Mucosa of stomach (tissue), 1 donor: ENCODE measurements at regions not wholly inside any gene's neighbourhood (a gene's known extent, or its start where the extent isn't known, plus 50 kb on each side); places are given as distances from the start of the nearest gene placed in this dataset.
"Not testable (repeated sequence)": the region's sequence is repeated elsewhere in the genome, so short reads cannot be mapped to it uniquely, and the experiment has no call there.

Source experiments
- H3K27me3 ChIP-seq: one replicate; pipeline ENCODE4 v1.7.0; 2013; ENCODE audit warnings: mild to moderate bottlenecking, low read length; ENCODE audit not compliant: control insufficient read depth, insufficient read depth
- H3K36me3 ChIP-seq: one replicate; pipeline ENCODE4 v1.7.0; 2013; ENCODE audit warnings: low read length; ENCODE audit not compliant: control insufficient read depth, insufficient read depth
- H3K4me1 ChIP-seq: one replicate; pipeline ENCODE4 v1.7.0; 2013; ENCODE audit warnings: mild to moderate bottlenecking, low read length; ENCODE audit not compliant: control insufficient read depth, insufficient read depth
- H3K4me3 ChIP-seq: one replicate; pipeline ENCODE4 v1.7.0; 2013; ENCODE audit warnings: low read length
- H3K9ac ChIP-seq: one replicate; pipeline ENCODE4 v1.7.0; 2013; ENCODE audit warnings: mild to moderate bottlenecking, low read length, moderate library complexity
- H3K9me3 ChIP-seq: one replicate; pipeline ENCODE4 v1.7.0; 2013; ENCODE audit warnings: mild to moderate bottlenecking, low read length, moderate library complexity; ENCODE audit not compliant: control insufficient read depth
- donor health status: Pancreatic carcinoma.

DNA sequence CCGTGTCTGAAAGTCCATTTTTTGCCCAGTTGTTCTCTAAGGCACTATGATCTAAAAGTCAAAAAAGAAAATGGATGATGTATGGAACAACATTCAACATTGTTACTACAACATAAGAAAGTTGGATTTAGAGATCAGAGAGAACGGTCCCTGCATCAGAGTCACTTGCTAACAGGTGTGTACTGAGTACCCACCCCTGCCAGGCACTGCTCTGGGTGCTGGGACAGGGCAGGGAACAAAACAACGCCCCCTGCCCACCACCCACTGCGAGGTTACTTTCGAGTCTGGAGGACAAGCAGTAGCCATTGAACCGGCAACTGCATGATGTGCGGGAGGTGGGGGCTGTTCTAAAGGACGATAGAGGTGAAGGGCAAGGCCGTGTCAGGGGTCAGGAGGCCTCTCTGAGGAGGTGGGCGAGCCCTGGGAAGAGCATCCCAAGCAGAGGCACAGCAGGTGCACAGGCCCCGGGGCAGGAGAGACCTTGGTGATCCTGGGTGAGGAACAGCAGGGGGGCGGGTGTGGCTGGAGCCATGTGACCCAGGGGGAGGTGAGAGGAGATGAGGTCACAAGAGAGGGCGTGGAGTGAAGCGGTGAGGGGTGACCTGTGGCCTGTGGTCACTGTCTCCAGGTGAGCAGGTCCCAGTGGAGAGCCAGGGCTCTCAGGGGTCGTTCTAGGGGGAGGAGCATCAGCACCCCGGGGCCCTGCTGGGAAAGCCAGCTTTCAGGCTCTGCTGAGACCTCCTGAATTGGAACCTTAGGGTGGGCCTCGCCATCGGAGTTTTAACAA, 197.5 kb upstream of the SULF2 start:
- Histone ChIP-seq H3K4me1 (no peaks in the 10 kb centered on the region), H3K4me3 (no peak overlapping the region), H3K36me3 (no peaks in the 10 kb centered on the region), H3K27me3 (no peaks in the 10 kb centered on the region), H3K9me3 (no peaks in the 10 kb centered on the region), H3K9ac (no peak overlapping the region)

DNA sequence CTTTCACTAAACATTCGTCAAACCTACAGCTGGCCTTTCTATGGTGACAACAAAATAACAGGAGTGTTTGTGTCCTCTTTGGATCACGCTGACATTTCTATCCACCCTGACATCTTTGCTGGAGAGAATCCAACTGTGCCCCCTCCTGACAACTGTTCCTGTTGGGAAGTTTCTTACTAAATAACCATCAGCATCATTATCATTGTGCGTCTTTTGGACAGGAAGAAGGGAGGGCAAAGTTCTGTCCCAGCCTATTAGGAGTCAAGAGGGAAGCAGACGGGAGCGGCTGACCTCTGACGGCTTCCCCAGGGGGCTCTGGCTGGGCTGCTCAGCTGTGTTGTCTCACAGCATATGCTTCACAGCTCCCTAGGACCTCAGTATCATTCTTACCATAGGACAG, 195.9 kb upstream of the SULF2 start:
- H3K9me3 ChIP-seq: no peaks in the 10 kb centered on the region
- H3K4me1 ChIP-seq: no peaks in the 10 kb centered on the region
- no peak overlapping the region for H3K9ac ChIP-seq
- no peak overlapping the region for H3K4me3 ChIP-seq
- H3K27me3 ChIP-seq: no peaks in the 10 kb centered on the region
- no peaks in the 10 kb centered on the region for H3K36me3 ChIP-seq

DNA sequence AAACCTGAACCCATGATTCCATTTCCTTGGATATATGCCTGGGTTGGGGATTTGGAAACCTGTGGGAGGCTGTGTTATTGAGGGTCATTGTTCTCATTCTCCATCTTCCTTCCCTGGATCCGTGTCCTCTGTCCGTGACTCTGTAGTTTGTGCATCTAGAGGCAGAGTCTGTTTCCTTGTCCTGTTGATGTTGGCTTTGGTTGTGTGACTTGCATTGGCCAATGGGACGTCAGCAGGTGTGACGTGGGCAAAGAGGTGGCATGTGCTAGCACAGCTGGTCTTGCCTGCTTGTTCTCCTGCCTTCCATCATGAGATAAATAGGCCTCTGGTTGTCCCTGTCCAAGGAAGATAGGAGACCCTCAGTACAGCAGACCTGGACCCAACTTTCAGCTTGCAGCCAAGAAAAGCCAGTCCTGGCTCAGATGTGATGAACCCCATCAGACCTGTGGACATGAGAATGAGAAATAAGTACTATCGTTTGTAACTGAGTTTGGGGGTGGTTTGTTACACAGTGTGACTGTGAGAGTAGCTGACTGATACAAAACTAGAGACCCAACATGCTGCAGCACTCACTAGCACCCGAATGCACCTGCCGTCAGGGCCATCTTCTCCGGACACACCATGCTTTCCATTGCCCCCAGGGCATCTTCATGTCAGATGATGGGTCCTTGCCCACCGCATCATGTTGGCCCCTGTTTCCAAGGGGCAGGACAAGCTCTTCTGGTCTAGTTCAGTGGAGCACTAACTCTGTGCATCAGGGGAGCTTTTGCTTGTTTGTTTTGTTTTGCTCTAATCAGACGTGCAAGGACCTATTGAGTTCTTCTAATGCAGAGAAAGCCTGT, 195.3 kb upstream of the SULF2 start:
- no peaks in the 10 kb centered on the region for H3K36me3 ChIP-seq
- no peak overlapping the region for H3K4me3 ChIP-seq
- H3K27me3 ChIP-seq: no peaks in the 10 kb centered on the region
- H3K9ac ChIP-seq: no peak overlapping the region
- no peaks in the 10 kb centered on the region for H3K4me1 ChIP-seq
- H3K9me3 ChIP-seq: no peaks in the 10 kb centered on the region

DNA sequence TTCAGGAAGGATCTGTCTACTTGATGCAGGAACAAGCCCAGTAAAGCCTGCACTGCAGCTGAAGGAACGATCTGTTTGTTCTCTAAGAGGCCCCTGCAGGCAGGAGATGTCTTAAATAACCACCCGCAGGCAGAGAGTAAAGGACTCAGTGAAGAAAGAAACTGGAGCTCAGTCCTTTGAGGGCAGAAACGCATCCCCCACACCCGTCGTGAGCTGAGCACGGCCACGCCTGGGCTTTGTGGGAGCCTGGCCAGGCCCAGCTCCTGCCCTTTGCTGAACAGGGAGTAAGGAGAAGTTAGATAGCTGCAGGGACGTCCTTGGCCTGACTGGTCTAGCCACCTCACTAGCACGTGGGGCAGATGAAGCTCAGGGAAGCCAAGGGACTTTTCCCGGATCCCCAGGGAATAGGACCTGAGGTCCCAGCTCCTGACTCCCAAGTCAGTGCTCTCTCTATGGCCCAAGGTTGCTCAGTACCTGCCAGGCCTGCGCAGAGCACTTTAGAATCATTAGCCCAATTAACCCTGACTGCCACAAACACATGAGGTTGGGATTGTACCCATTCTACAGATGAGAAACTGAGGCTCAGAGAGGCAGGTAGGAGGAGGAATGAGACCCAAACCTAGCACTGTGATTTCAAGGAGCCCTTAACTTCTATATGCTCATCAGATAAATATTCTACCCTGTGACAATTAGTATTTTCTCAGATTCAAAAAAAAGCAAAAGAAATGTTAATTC, 194.2 kb upstream of the SULF2 start:
- H3K4me1 ChIP-seq, H3K4me3 ChIP-seq, H3K36me3 ChIP-seq, H3K9me3 ChIP-seq, H3K9ac ChIP-seq, H3K27me3 ChIP-seq: not testable (repeated sequence)

DNA sequence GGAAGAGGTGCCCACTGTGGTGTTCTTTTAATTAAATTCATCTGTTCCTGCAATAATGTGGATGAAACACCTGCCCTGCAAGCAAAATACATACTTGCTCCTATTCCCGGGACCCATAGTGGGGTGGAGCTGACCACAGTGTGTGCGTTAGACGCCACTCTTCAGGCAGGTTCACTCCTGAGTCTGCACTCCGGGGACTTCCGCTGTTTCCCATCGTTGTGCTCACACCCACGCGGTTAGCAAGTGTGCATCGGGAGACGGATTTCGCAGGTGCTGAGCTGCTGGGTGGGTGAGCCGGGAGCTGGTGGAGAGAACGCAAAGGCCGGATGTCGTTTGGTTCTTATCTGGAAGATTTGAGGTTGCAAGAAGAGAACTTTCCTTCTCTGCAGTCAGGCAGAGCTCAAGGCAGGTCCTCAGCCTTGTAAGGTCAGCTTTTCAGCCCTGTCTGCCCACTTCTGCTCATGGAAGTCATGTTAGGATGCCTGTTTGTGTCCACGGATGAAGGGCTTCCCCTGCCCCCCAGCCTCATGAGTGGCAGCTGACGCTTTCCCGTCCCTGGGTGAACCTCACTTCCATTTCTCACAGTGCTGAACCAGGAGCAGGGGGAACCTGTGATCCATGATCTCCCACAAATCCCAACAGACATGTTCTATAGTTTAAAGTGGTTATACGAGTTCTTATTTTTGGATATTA, 193.3 kb upstream of the SULF2 start:
- H3K9ac ChIP-seq, H3K36me3 ChIP-seq, H3K27me3 ChIP-seq, H3K4me3 ChIP-seq, H3K4me1 ChIP-seq, H3K9me3 ChIP-seq: not testable (repeated sequence)

DNA sequence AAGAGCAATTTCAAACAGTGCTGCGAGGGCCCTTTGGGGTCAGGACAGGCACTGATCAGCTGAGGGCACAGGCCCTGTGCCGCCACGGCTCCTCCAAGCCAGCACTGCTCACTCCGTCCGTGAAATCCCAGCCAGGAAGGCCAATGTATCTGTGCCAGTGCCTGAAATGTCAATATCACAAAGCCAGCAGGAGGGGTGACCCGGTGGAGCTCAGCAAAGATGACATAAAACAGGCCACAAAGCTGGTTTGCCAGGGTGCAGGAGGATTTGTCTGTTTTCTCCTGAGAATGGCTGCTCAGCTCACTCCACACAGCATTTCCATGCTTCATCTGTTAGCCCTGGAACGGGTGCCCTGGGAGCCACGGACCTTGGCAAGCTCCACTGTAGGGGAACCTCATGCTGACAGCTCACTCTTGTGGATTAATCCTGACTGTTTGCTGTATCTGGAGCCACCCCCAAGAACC, 192.5 kb upstream of the SULF2 start:
- H3K4me3 ChIP-seq, H3K36me3 ChIP-seq, H3K27me3 ChIP-seq, H3K9me3 ChIP-seq, H3K4me1 ChIP-seq, H3K9ac ChIP-seq: not testable (repeated sequence)

DNA sequence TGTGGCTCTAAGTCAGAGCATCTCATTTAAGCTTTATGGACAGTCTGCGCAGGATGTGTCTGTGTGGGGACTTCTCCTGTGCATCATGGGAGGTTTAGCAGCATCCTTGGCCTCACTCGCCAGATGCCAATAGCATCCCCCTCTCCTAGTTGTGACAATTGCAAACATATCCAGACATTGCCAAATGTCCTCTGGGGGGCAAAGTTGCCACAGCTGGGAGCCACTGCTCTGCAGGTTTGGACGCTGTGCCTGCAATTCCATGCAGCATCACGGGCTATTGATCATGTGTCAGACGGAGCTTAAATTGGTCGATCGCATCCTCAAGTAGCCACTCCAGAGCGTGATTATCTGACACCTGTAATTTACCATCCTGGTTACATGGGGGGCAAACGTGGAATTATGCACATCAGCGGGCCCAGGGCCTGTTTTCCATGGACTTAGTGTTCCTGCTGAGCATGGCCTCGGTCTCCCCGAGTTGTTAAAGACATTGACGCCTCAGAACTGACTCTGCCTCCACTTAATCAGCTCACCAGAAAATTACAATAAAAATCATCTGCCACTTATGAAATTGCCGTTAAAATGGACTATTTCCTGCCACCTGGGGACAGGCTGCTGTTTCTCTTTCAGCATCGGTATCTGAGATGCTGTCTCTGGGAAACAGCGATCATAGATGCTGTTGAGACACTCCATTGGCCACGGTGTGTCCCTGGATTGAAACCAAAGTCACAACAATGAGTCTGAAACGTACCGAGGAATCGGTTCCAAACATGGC, 191.9 kb upstream of the SULF2 start:
- H3K36me3 ChIP-seq, H3K9me3 ChIP-seq, H3K4me3 ChIP-seq, H3K9ac ChIP-seq, H3K27me3 ChIP-seq: not testable (repeated sequence)
- peaks cover 14% of the 10 kb centered on the region for H3K4me1 ChIP-seq

DNA sequence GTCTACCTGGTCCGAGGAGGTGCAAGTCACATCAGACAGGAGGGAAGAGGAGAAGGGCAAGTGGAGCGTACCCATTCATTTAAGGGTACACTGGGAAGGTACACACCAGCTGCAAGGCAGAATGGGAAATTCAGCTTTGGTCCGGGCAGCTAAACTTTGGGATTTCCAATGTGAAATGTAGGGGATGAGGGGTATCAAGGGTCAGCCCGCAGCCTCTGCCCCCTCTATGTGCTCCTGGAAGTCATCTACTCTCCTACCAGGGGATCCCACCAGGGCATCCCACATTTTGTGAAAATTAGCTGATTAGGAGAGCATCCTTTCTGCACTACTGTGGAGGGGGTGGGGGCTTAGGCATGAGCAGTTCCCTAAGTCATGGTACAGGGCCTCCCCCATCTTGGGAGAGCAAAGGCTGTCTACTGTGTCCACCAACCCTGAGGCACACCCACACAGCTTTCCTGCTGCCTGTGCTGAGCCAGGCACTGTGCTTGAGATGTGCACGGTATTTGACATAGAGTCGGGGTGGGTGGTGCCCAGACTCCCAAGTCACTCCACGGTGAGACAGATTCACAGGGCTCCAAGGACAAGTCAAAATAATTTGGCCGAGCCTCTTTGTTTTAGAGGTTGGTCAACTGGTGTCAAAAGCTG, 189.1 kb upstream of the SULF2 start:
- Histone ChIP-seq H3K4me3 (no peak overlapping the region), H3K9ac (no peak overlapping the region), H3K4me1 (peaks cover 14% of the 10 kb centered on the region), H3K36me3 (no peaks in the 10 kb centered on the region), H3K9me3 (no peaks in the 10 kb centered on the region), H3K27me3 (no peaks in the 10 kb centered on the region)

DNA sequence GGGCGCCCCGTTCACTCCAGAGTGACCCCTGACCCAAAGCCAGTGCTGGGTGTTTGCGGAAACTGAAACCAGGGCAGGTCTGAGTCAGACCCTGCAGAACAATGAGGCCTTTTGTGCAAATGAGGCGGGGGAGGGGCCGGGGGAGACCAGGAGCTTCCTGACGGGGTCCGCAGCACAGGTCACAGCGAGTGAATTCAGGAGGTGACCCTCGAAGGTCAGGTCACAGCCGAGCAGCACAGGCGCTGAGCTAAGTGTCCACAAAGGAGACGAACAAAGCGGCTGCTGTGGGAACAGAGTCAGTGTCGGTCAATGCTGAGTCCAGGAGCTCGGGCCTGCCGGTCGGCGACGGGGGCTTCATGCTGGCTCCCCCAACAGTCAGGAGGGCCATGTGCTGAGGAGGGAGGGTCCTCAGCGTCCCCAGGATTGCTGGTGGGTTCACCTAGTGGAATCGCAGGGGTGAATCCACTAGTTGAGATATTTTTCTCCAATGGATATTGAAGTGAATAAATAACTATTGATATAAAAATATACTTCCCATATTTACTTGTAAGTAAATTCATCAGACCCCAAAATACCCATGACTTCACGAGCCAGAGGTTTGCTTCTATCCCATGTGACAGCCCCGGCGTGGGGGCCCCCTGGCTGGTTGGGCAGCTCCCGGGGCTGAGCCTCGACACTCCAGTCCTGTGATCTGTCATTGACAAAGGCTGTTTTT, 188.4 kb upstream of the SULF2 start:
- Histone ChIP-seq H3K9ac (no peak overlapping the region), H3K4me3 (no peak overlapping the region), H3K9me3 (no peaks in the 10 kb centered on the region), H3K4me1 (peaks cover 14% of the 10 kb centered on the region), H3K36me3 (no peaks in the 10 kb centered on the region), H3K27me3 (no peaks in the 10 kb centered on the region)

DNA sequence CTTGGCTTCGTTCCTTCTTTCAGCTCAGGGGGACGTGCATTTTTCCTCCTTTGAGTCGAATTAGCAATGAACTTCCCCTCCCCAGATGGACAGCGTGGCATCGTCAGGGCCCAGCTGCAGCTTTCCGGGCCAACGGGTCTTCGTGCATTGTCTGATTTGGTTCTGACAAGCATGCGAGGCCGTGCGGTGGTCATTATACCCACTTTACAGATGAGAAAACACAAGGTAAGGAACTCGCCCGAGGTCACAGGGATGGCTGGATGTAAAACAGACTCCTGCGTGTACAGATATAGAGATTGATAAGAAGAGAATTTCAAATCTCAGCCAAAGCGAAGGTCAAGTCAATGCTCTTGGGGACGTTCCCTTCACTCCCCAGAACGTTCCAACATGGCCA, 187.6 kb upstream of the SULF2 start:
- Histone ChIP-seq H3K36me3 (no peaks in the 10 kb centered on the region), H3K9ac (no peak overlapping the region)

More for the DNA sequence above, 187.6 kb upstream of the SULF2 start:
- Histone ChIP-seq H3K9me3 (no peaks in the 10 kb centered on the region), H3K4me1 (peaks cover 14% of the 10 kb centered on the region), H3K27me3 (no peaks in the 10 kb centered on the region), H3K4me3 (no peak overlapping the region)
